Stimulated activated CD4-positive, alpha-beta T cell treated with anti-CD3 and anti-CD28 coated beads, TNF-alpha, amount 100 ng/mL, for 24 hours (primary cell): ENCODE measurements at regions not wholly inside any gene's neighbourhood (a gene's known extent, or its start where the extent isn't known, plus 50 kb on each side); places are given as distances from the start of the nearest gene placed in this dataset.

ENCODE experiments used
- DNase-seq, 3 experiments: peaks; one replicate each; pipeline ENCODE4 v3.0.0-alpha.2; 2020; ENCODE audit warnings: low read depth in 3 of 3

DNA sequence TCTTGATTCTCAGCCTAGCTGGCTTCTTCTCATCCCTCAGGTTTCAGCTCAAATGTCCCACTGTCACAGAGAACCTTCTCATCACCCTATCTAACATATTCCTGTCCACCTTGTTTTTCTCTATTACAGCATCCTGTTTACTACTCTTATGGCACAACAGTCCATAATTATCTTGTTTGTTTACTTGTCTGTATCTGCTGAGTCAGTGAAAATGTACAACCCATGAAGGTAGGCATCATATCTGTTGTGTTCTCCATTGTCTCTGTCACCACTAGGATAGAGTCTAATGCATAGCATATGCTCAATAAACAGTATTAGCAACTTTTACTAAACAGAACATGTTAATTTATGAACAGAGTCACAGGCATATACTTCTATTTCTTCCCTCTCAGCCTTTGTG lies 261.7 kb downstream of the ETAA1 start:
- DNase-seq, result no peak

DNA sequence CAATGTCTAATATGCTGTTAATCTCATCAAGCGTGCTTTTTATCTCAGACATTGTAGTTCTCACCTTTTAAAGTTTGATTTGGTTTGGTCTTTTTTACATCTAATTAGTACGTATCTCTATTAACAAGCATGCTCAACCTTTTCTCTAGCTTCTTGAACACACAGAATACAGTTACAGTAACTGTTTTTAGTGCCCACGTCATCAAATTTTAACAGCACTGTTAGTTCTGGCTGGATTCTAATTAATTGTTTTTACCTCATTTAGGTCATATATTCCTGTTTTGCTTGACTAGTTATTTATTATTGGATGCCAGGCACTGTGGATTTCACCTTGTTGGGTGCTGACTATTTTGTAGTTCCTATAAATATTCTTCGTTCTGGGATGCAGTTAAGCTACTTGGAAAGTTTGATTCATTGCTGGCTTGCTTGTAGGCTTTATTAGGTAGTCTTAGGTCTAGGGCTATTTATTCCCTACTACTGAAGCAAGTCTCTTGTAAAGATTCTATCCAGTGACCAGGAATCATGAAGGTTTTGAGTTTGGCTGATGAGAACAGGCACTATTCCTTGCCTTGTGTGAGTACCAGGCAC lies 263.0 kb downstream of the ETAA1 start:
- no peak for DNase-seq

DNA sequence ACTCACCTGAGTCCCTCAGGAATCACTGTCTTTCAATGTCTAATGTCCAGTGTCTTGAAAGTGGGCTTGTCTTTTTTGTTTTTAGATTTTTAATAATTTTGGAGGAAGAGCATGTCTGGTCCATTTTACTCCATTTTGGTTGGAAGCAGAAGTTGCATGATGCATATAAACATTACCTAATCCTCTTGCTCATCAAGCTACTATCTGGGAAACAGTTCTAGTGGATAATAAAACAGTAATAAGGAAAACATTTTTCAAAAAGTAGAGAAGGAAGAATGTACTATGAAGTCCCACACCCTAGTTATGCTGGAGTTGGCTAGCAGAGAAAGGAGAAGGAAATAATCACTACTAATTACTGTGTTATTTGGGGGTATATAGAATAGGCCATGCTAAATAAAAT lies 263.7 kb downstream of the ETAA1 start:
- no peak for DNase-seq

DNA sequence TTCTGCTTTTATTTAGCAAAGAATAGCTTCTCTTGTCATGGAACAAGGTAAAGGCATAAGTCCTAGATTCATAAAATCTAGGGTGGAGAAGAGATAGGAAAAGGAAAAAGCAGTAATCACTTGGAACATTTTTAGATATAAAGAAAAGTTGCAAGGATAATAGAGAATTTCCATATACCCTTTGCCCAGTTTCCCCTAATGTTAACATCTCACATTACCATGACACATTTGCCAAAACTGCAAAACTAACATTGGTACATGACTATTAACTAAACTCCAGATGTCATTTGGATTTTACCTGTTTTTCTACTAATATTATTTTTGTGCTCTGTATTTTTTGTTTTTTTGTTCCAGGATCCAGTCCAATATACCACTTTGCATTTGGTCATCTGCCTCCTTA lies 265.1 kb downstream of the ETAA1 start:
- no peak for DNase-seq

DNA sequence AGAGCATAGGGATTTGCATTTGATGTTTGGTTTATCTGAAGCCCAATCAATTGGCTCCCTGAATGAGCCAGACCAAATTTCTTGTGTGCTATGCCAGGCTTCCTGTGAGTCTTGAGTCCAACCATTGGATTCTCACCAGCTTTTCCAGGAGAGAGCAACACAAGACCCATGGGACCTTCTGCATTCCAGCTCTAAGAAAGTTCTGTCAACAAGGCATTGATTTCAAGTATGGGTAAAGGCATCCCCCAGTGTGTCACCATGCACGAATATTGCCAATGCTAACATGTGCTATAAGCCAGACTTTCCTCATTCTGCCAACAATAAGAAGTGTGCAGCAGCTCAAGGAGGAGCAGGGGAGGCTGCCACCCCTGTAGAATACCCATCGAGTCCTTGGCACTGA lies 266.6 kb downstream of the ETAA1 start:
- DNase-seq, result no peak

DNA sequence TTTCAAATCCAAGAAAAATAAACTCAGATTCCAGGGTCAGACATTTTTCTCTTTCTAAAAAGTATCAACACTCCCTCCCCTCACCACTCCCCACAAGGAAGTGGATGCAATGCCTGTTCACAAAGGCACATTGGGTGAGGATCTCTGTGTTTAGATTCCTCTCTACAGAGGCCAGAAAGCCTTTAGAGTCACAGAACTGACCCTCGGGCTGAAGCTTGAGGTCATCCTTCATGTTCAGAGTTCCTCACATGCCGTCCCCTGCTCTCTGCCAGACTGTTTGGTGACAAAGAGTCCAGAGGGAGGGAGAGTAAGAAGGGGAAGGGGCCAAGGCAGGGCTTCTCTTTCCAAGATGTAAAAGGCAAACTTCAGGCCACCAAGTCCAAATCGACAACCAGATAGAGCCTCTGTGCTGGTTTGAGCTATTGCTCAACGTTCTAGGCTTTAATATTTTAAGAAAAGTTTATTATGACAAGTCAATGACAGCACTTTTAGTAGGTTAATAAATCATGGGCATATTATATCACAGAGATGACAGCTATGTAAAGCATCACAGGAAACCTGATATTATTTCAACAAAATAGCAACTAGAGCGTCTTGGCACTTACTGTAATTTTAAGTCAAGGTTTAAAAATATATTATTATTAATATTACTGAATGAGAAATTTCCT lies 269.4 kb downstream of the ETAA1 start:
- no peak for DNase-seq

DNA sequence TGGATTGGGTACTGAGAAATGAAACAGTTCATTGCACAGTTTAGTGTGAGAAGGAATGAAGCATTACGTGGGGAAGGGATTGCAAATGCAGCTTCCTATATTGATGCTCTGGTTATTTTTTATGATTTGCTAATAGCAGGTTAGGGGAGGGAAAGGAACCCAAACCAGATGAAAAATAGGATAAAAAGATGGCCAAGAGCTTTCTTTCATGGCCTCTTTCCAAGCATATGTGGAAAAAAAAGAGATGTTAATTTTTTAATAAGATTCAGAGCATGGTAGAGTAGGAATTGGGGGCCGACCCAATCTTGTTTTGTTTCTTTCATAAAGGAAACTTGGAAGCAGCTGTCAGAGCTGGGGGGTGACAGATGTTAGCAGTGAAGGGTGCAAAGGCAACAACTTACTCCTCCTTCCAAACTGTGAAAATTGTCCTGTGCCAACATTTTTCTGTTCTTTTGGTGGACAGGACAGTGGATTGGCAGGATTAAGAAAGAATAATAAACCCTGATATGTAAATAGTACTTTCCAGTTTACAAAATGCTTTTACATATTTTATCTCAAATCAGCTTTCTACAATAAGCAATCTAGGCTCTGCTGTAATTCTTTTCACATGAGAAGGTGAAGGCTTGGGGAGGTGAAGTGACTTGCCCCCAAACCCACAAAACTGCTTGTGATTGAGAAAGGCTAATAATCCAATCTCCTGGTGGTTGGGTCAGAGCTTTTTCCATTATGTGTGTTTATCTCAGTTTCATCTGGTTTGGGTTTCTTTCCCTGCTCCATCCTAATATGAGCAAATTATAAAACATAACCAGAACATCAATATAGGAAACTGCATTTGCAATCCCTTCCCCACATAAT lies 270.1 kb downstream of the ETAA1 start:
- no peak for DNase-seq

DNA sequence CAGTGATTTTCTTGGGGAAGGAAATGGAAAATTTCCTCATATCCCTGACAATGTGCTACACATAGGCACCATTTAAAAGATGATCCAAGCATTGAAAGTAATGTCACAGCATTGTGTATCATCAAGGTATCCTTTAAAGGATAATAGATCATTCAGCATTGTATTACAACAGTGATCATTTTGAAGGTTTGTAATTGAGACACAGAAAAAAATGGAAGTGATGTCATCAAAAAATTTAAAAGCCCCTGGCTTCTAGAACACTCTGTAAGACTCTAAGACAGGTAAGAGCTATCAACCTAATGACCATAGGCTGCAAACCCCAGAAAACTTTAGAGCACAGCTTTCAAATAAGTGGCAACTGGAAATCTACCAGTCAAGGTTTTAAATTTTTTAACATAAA lies 271.4 kb downstream of the ETAA1 start:
- DNase-seq, result no peak

DNA sequence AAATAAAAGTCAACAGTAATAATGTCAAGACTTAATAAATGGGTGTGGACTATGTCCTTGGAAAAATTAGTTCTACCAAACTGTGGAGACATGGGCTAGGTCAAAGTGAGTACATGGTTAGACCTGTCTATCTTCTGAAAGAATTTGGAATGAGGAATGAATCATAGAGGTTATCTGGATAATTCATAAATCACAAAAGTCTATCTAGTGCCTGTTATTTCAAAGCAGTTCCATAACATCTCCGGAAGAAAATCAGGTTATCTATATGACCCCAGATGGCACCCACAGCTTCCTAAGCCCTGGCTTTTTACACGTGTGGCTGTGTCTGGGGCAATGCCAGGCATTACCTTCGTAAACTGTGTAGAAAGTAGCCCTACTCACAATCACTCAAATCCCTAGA lies 272.0 kb downstream of the ETAA1 start:
- no peak for DNase-seq

DNA sequence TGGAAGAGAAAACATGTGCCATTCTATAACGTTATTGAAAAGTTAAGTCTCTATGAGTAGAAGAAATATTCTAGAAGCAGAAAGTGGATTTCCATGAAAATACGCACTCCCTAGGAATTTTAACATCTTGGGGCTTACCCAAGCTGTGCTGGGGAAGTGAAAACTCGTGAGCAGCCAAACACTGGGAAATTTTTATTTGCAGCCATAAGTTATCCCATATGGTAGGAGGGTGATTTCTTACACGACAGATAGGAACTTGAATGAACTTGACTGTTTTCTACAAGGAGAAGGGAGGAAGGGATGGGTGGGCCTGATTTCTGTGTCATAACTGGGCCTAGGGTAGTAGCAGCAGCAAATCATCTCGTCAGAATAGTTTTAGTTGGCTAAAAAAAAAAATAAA lies 272.6 kb downstream of the ETAA1 start:
- DNase-seq, result no peak

DNA sequence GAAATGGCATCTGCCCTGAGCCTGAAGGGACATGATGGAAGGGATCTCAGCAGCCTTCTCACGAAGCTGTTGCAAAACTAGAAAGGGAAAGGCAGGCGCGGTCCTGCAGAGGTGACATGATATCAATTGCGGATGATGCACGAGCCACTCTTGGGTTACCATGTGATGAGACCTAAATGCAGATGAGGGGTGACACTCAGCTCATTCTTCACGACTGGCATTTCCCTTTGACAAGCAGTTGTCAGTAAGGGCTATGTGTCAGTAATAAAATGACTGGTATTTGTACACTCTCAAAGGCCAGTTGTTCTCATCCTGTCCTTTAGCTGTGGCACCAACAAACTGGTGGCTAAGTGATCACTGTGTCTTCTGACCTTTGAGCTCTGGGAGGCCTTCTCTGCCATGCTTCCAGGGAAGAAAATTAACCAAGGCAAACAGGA lies 273.6 kb downstream of the ETAA1 start:
- no peak for DNase-seq

DNA sequence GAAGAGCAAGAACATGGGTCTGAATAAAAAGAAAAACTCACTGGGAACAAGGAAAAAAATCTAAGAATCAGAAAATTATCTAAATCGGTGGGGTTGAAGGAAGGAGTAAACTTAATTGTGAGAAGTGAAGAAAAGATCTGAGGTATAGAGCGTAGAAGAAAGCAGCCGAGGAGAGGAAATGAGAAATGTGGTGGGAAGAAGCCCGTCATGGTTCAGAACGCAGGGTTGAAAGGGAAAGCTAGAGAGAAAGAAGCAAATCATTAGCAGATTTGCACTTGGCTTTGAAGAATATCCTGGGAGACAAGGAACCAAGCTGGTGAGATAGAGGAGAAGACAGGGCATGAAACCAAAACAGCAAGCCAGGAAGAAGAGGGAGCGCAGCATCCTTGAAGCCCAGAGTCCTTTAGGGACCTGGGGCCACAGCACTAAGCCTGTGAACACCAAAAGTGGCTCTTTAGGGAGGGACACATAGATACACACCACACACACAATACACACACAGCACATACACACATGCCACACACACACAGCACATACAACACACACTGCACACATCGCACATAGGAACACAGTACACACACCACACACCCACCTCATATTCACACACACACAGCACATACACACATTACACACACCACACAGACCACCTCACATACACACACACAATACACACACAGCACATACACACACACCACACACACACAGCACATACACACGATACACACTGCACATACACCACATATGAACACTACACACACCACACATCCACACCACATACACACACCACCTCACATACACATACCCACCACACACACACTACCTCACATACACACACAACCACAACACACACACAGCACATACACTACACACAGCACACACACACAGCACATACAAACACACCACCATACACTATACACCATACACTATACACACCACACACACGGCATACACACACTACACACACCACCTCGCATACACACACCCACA lies 274.6 kb downstream of the ETAA1 start:
- DNase-seq, result no peak

DNA sequence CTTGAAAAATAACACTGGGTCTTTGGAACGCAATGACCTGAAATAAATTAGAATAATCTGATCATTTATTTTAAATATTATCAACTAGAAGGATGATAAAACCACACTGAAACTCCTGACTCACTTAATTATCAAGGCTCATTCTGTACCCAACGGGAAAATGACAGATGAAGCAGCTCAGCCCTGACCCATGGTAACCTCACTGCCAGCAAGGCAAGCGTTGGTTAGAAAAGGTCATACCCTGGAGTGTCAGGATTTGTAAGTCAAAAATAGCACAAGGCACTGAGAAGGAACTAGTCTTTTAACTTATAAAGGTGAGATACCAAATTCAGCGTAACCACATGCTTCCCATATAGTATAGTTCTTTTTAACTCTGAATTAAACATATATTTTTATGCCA lies 277.5 kb downstream of the ETAA1 start:
- DNase-seq, result no peak

DNA sequence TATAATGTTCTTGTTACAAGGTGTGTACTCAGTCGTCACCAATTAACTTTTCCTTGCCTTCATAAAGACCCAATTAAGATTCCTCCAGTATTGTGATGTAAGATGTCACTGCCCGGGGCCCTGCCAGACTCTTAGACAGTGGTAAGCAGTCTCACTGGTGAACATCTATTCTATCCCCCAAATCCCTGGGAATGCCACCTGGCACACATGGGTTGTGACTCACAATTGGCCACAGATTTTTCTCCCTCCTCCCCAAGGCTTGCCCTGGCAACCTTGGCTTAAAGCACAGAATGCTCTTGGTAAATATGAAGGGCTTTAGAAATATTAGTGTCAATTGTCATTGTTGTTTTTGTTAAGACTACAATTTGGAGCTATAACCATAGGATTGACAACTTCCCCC lies 287.9 kb downstream of the ETAA1 start:
- DNase-seq, result no peak

DNA sequence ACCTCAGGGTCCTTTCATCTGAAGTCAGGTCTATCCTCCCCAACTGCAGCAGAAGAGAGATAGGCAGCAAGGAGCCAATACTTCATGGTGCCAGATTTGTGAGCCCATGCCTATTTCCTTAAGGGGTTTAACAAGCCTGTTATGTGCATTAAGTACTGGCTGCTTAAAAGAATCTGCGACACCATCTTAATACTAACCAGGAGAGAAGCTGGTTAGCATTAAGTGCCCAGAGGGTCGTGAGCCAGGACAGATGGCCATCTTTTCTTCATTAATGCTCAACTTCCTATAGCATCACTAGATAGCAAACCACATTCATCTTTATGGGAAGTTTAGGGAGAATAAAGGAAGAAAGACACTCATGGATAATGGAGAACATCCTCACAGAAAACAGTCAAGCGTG lies 289.1 kb downstream of the ETAA1 start:
- no peak for DNase-seq

DNA sequence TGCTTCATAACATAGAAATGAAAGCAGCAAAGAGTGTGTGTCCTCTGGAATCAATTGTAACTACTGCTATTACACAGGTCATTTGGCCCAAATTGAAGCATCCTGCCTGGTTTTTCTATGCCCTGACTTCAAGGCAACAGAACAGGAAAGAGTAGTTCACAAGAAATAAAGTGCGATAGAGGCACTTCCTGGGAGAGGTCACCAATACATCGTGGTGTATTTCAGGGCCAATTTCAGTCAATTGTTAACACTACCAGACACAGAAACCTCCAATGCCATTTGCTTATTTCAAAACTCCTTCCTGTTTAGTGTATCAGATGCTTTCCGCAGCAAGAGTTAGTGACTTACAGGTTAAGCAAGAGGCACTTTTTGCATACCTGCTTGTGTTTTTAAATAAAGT lies 292.1 kb downstream of the ETAA1 start:
- DNase-seq, result no peak

DNA sequence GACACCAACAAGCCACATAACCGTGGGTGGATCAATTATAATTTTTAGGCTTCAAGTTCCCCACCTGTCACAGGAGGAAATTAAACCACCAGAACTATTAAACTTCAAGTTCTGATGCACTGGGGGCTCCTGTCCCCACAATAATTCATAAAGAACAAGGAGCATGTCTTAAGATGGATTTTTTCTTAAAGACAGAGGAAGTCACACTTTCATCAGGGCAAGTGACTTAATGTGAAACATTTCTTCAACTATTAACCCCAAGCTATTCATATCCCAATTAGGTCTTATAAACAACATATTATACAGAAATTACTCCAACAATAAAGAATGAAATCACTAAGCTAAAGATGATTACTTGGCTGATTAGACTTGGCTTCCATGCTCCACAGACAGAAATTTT lies 292.5 kb downstream of the ETAA1 start:
- DNase-seq, result no peak

DNA sequence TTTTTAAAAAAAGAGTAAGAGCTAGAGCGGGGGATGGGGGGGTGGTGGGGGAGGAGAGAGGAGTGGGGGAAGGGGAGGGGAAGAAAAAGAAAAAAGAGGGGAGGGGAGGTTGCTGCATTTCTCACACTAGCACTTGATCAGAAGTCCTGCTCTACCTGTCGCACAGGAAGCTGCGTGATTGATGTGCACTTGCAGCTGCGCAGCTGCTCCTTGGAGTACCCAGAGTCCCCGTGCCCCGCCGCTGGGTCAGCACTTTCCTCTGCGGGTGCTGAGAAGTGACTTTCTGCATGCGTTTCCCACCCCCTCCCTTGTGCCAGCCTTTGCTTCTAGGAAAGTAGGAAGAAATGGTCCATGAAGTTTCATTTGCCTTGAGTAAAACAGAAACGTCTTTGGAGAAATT lies 297.3 kb downstream of the ETAA1 start:
- no peak for DNase-seq

DNA sequence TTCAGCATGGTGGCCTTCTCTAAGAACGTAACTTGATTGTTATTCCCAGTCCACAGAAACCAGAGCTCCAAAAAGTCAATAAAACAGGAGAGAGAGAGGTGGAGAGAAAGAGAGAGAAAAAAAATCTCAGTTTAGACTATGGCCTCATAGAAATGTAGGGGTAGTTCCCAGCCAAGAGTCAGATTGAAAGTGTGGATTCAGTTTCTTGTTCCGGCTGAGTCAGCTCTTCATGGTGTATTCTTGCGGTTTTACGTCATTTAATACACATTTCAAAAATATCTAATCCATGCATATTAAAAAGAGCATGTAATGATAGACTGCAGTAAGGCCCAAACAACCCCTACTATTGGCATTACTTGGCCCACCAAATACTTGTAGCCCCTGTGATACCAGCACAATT lies 303.9 kb downstream of the ETAA1 start:
- DNase-seq, result no peak

DNA sequence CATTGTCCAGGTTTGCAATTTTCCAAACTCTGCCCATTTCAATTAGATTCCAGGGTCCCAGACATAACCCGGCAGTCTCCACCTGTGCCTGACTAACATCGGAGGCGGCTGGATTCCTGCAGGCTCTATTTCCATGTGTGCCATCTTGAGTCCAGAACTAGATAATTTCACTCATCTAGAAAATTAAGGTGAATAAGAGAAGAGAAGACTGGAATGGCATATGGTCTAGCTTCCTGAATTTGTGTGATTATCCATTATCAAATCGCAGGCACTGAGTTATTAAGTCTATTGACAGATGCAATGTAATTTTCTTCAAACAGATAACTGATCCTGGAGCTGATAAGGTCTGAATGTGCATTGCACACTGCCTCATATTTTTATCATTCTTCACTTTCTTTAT lies 305.2 kb downstream of the ETAA1 start:
- DNase-seq, result no peak

DNA sequence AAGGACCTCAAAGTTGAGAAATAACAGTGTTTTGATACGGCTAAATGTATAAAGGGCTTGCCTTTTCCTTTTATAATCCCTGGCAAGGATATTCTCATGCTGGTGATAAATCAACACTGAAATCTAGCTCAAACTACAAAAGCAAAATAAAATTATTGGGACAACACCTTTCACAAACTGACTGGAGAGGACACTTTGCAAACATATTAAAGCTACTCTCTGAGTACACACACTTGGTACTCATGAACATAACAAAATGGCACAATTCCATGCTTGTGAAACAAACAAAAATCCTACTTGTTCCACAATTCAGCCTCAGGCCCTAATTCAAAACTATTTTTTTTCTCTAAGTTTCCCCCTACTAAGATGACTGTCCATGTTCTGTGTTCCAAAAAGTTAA lies 305.8 kb downstream of the ETAA1 start:
- DNase-seq, result no peak

DNA sequence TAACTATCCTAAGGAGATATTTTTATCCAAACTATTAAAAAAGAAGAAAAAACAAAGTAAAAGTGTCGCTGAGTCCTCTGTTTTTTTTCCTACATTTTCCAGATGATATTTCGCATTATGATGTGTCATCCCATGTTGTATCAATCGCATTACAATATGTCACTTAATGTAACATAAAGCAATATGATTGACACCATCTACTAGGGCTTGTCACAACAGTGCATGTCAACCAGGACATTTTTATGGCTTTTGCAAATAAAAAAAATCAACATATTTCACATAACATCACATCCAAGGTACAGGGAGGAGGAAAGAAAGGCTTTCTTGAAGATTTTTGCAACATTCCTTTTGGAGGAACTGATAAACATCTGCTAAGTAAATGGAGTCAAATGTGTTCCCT lies 308.9 kb downstream of the ETAA1 start:
- DNase-seq, result no peak
